NAMALWA (cell line): ENCODE measurements at regions not wholly inside any gene's neighbourhood (a gene's known extent, or its start where the extent isn't known, plus 50 kb on each side); places are given as distances from the start of the nearest gene placed in this dataset.
"Not testable (repeated sequence)": the region's sequence is repeated elsewhere in the genome, so short reads cannot be mapped to it uniquely, and the experiment has no call there.

Source experiments
- DNase-seq: peaks from one replicate; pipeline ENCODE4 v3.0.0-alpha.2; 2015; ENCODE audit warnings: low spot score

- DNase-seq = no peak
Observed at GRCh38 chr10:125605167-125605566, 77.8 kb downstream of the TEX36 start.

GRCh38 chr10:125602825-125603224 lies 80.1 kb downstream of the TEX36 start:
- DNase-seq = no peak

- no peak for DNase-seq
Observed at GRCh38 chr10:125599194-125599593, 83.8 kb downstream of the TEX36 start.

- DNase-seq = no peak
Observed at GRCh38 chr10:125595911-125596310, 87.1 kb downstream of the TEX36 start.

- DNase-seq = no peak
Observed at GRCh38 chr10:125593644-125594043, 89.3 kb downstream of the TEX36 start.

GRCh38 chr10:125592897-125593296 lies 90.1 kb downstream of the TEX36 start:
- no peak for DNase-seq

- no peak for DNase-seq
Observed at GRCh38 chr10:125591886-125592285, 91.1 kb downstream of the TEX36 start.

GRCh38 chr10:125588738-125589137 lies 94.2 kb downstream of the TEX36 start:
- DNase-seq = not testable (repeated sequence)

- DNase-seq = no peak
Observed at GRCh38 chr10:125584954-125585353, 98.0 kb downstream of the TEX36 start.

GRCh38 chr10:125578658-125579315 lies 104.2 kb downstream of the TEX36 start:
- DNase-seq = no peak

- no peak for DNase-seq
Observed at GRCh38 chr10:125575843-125576242, 107.1 kb downstream of the TEX36 start.

- no peak for DNase-seq
Observed at GRCh38 chr10:125568156-125568555, 114.8 kb downstream of the TEX36 start.

- no peak for DNase-seq
Observed at GRCh38 chr10:125567529-125567928, 115.4 kb downstream of the TEX36 start.

- DNase-seq = no peak
Observed at GRCh38 chr10:125565046-125565445, 117.9 kb downstream of the TEX36 start.

- DNase-seq = no peak
Observed at GRCh38 chr10:125564570-125564969, 118.4 kb downstream of the TEX36 start.

- DNase-seq = peak; percentile 7
Observed at GRCh38 chr10:125562737-125563136, 120.2 kb downstream of the TEX36 start.

- no peak for DNase-seq
Observed at GRCh38 chr10:125560947-125561346, 122.0 kb downstream of the TEX36 start.

GRCh38 chr10:125559210-125559609 lies 123.8 kb downstream of the TEX36 start:
- DNase-seq = no peak

GRCh38 chr10:125557801-125558505 lies 125.0 kb downstream of the TEX36 start:
- no peak for DNase-seq

- no peak for DNase-seq
Observed at GRCh38 chr10:125557311-125557710, 125.7 kb downstream of the TEX36 start.

- DNase-seq = no peak
Observed at GRCh38 chr10:125556882-125557281, 126.1 kb downstream of the TEX36 start.

GRCh38 chr10:125555743-125556142 lies 127.2 kb downstream of the TEX36 start:
- no peak for DNase-seq

- DNase-seq = no peak
Observed at GRCh38 chr10:125555267-125555666, 127.7 kb downstream of the TEX36 start.

GRCh38 chr10:125554753-125555152 lies 128.2 kb downstream of the TEX36 start:
- no peak for DNase-seq
